ENCODE measurements at regions not wholly inside any gene's neighbourhood (a gene's known extent, or its start where the extent isn't known, plus 50 kb on each side); places are given as distances from the start of the nearest gene placed in this dataset.

DNA sequence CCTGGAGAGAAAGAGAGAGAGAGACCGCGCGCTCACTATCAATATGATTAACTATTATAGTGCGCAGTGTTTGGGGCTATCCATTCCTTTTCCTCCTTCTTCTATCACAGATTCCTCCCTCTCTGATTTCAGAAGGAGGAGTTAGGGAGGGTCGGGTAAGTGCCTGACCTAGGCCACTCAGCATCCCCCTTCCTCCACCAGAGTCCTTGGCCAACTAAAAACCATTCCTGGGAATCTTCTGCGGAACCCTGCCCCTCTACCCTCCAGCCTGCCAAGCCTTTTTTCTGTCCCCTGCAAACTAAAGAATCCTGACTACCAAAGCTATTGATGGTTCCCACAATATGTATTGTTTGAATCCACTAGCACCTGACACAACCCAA, 256.2 kb upstream of the NFE2L3 start:
- no peak for DNase-seq

- no peak for DNase-seq
These were observed 254.7 kb upstream of the NFE2L3 start for GRCh38 chr7:25897261-25897782.

DNA sequence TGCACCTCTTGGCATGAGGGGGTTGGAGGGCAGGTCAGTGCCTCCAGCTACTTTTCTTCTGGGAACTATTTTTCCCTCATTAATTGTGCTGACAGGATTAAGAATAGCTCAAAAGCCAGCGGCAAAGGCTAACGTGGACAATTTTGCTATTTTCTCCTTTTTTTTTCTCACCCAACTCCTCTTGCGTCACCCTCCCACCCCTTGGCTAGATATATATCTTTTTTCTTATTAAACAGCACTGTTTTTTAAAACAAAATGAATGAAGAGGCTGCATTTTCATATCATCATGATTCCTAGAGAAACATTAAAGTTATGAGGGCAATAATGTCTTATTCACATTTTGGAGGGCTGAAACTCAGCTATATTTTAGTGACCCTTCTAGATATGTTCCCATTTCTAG, 251.8 kb upstream of the NFE2L3 start:
- DNase-seq: no peak

DNA sequence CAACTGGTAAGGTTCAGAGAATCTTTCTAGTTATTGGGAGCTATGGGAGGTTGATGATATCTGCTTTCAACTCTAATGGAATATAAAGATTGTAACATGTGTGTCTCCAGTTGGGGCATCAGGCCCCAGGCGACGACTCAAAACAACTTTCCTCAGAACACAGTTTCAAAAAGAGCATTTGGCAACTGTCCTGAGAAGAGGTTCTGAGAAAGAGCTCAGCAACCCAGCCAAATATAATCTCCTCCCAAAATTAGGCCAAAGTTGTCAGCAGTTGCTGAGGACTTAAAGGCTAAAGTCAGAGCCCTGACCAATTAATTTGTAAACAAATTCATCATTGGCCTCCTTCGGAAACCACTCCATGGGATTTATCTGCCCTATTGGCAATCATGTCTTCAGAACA, 251.1 kb upstream of the NFE2L3 start:
- no peak for DNase-seq

DNA sequence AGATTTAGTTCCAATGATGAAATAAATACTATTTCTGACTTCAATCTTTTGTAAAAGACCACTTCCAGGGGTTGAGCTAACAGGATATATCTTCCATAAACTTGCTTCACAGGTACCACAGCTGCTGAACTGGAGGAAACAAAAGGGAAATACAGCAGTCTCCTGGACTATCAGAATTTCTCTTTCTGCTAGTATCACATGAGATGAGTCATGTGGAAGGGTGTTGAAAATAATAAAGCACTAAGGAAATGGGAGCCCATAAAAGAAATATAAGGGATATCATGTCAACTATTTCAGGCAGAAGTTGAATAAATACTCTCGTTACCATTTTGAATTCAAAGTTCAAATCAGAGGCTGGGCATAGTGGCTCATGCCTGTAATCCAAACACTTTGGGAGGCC, 250.3 kb upstream of the NFE2L3 start:
- DNase-seq: no peak

DNA sequence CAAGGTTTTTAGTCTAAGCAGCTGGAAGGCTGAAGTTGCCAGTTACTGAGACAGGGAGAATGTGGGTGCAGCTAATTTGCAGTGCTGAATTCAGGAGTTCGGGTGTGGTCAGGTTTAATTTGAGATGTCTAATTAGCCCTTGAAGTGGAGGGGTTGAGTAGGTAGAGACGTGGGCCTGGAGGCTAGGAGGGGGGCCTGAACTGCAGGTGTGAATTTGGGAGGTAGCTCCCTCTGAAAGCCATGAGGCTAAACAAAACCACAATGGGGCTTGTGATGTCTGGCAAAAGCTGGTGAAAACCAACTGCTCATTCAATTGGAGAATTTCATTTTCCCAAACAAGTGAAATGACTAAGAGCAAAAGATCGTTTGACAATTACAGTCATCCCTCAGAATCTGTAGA, 246.0 kb upstream of the NFE2L3 start:
- DNase-seq: no peak

- no peak for DNase-seq
These were observed 245.2 kb upstream of the NFE2L3 start for GRCh38 chr7:25906760-25907159.

DNA sequence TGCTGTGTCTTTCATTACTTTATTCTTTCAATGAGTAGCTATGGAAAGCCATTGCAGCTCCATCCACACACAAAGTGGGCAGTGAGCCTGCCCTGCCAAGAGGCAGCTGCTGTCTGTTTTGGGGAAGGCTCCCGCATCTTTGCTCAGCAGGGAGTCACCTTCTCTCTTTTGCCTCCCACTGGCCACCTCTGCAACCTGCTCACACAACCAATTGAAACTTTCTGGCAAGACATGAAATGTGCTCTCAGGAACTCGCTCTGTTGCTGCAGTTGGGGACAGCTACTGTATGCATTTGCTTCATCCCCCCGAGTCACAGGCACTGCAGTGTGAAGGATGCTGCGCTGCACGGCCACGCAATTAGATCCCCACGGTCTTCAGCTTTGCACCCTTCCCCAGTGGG, 244.8 kb upstream of the NFE2L3 start:
- no peak for DNase-seq

DNA sequence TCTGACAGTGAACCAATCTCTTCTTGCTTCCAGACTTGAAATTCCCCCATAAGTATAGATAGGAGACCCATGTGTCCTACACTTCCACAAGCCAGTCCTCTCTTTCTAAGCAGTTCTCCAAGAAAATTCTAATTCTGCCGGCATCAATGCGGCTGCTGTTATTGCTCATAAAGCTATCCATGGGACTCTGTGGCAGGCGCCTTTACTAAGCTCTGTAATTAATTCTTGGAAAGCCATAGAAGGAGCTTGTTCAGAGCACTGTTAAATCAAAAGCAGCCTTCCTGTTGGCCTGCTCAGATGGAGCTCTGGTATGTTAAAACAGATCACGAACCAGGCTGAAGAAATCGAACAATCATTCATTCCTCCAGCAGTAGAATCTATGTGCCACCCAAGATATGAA, 244.3 kb upstream of the NFE2L3 start:
- DNase-seq: no peak

DNA sequence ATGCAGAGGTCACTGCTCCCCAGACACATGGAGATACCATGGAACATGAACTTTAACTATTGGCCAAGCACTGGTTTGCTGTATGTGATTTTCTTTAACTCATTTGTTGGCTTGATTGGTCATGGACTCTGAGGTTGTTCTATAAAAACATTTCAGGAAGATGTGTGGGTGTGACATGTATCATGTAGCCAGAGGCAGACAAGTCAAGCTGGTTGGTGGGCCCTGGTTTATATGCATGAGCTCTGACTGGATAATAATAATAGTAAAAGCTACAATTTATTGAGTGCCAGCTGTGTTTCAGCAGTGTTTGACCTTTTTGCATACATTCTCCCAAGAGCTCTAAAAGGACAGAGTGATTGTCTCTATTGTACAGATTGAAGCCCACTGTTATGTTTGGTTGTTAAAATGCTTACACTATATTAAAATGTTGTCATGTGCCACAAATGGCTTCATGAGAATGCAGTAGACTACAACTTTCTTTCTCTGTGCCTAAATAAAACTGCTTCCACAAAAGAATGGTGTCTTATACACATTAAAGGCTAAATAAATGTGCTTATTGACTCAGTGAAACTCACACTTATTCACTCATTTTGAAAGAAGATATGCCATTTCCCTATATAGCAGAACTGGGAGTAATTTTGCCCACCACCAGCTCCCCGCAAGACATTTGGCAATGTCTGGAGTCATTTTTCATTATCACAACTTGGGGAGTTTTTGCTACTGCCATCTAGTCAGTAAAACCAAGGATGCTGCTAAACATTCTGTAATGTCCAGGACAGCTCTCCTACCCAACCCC, 243.6 kb upstream of the NFE2L3 start:
- DNase-seq: no peak

DNA sequence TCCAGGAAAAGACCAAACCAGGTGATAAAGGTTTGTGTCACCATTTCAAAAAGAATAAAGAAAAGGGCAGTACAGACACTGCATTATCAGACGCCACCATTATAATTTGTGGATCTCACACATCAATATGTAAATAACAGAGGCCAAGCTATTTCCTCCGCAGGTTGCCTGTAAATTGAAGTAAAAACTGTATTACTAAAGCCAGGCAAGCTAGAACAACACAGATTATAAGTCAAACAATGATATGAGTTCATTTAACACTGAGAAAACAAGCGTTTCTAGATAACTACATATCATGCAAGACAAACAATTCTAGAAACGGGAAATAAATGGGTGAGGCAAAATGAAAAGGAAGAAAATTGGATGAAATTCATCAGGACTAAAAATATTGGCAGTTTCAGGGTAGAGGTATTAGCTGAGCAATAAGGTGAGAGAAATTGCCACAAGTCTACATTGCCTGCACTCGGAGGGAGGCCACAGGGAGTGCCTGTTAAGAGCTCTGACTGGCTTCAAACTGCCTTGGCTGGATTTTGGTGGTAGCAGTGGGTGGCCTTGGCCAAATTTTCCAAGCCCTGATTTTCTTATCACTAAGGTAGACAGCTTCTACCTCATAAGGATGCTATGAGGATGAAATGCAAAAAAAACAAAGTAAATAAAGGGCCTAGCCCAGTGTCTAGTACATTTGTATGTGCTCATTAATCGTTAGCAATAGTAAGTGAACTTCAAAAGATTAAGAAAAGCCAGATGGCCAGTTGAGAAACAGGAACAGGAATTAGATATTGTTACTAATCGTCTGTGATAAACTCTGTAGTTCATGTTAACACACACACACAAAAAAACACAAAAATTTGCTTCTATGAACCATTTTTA, 240.0 kb upstream of the NFE2L3 start:
- no peak for DNase-seq

- DNase-seq: no peak
These were observed 238.3 kb upstream of the NFE2L3 start for GRCh38 chr7:25913598-25914224.

DNA sequence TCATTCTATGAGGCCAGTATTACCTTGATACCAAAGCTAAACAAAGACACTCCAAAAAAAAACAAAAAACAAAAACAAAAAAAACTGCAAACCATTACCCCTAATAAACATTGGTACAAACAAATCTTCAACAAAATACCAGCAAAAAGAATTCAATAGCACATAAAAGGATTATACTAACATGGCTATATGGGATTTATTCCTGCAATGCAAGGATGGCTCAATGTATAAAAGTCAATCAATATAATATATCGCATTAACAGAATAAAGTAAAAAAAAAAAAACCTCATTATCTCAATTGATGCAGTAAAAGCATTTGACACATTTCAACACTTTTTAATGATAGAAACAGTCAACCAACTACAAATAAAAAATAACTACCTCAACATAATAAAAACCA, 233.3 kb upstream of the NFE2L3 start:
- DNase-seq: no peak

- DNase-seq: no peak
These were observed 229.7 kb upstream of the NFE2L3 start for GRCh38 chr7:25922296-25922695.

- DNase-seq: no peak
These were observed 228.1 kb upstream of the NFE2L3 start for GRCh38 chr7:25923741-25924460.

GRCh38 chr7:25926009-25926408, 226.0 kb upstream of the NFE2L3 start:
- DNase-seq: no peak

DNA sequence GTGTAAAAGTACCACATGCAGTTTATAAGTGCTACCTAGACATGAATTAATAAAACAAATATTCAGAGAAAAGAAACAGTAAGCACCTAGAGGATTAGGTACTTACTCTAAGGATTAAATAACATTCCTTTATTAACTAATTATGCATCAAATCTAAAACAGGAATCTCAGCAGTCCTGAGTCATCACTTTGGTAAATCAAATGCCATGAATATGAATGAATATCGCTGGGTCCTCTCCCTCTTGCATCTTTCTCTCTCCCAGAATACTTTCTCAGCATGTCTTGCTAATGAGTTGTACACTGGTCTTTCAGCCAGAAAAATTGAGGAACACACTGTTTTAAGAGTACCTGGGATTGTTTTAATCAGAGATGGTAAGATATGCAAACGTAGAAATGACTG, 225.5 kb upstream of the NFE2L3 start:
- no peak for DNase-seq

DNA sequence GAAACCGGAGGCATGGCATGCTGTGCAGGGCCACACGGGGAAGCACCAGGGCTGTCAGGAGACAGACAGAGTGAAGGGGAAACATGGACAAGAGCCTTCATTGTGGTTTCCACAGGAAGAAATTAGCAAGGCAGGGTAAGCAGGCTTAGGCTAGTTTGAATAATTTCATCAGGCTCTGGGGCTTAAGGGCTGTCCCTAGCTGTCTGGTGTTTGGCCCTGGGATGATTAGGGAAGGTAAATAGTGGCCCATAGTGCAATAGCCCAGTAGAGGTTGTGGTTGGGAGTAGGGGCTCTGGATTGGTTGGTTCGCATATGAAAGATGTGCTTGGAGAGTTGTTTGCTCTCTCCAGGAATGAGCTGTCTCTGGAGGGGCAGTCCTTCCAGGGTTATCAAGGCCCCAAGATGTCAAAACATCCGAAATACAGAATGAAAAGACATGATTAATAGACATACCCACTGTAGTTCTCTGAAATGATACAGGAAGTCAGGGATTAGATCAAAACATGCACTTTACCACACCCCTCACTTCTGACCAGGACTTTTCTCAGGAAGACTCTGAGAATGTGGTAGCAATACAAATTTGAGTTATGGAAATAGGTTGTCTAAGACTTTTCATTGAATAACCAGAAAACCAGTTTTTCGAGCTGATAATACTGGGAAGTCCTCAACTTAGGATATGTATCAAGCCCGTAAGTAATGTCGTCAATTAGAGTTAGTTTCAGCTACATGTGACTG, 224.9 kb upstream of the NFE2L3 start:
- no peak for DNase-seq

GRCh38 chr7:25927626-25927978, 224.4 kb upstream of the NFE2L3 start:
- no peak for DNase-seq

DNA sequence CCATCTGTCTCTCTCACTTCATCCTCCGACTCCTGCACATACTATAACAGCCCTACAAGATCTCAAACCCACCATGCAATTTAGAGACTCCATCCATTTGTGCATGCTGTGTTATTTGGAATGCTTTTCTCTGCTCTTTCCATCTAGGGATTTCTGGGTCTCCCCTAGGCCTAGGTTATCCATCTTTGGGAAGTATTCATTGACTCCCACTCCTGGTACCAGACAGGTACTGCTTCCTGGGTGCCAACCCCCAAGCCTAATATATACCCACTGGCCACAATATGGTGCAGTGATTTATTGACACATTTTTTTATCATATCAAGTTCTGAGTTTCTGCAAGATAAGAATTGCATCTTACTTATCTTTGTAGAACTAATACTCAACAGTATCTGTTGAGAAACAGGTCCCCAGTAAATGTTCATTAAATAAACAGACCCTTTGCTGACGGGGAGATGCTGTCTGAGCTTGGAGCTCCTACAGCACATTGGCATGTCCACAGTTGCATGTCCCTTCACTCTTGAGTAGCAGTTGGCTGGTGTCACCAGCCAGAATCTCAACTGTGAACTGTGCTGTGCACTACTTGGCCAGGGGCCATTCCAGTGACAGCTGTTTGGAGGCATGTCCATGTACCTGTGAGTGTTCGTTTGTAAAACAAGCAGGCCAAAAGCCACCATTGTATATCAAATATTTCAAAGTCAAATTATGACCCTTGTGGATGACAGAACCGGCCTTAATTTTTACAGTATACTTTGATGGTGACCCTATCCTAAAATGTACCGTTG, 223.3 kb upstream of the NFE2L3 start:
- DNase-seq: no peak

- DNase-seq: no peak
These were observed 222.6 kb upstream of the NFE2L3 start for GRCh38 chr7:25929448-25929847.

Measured in central memory CD4-positive, alpha-beta T cell (primary cell).